GM12873 (cell line): ENCODE measurements at regions not wholly inside any gene's neighbourhood (a gene's known extent, or its start where the extent isn't known, plus 50 kb on each side); places are given as distances from the start of the nearest gene placed in this dataset.

Source experiments
- CTCF ChIP-seq: IDR thresholded peaks from 2 replicates; pipeline ENCODE4 v1.5.1; 2012; ENCODE audit warnings: low read depth, mild to moderate bottlenecking, moderate library complexity, low read length, control low read depth; ENCODE audit not compliant: insufficient read depth; ENCODE audit errors: missing control alignments

GRCh38 chr6:164152611-164153010 lies 738.1 kb downstream of the QKI start:
- no peak for TF ChIP-seq CTCF

- no peak for TF ChIP-seq CTCF
Measured at GRCh38 chr6:164151161-164152120, 736.9 kb downstream of the QKI start.

DNA sequence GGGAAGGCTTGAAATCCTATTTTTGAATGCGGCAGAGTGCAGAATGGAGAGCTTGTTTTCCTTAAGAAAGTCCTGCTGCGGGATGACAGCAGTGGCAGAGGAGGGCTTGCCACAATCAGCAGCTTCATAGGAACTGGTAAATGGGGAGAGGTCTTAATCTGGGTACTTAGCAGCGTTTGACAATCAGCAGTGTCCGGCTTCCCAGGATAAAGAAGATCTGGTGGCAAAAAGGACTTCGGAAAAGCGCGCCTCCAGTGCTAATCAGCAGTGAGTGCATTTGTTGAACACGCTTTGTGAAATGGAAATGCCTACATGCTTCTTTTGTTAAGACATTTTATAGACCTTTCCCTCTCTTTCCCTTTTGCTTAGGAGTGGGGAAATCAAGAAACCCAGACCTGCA lies 735.7 kb downstream of the QKI start:
- TF ChIP-seq CTCF: no peak

GRCh38 chr6:164148788-164149187 lies 734.3 kb downstream of the QKI start:
- no peak for TF ChIP-seq CTCF

- TF ChIP-seq CTCF: no peak
Measured at GRCh38 chr6:164144316-164144715, 729.8 kb downstream of the QKI start.

- TF ChIP-seq CTCF: no peak
Measured at GRCh38 chr6:164142322-164142721, 727.8 kb downstream of the QKI start.

GRCh38 chr6:164135511-164136132 lies 721.1 kb downstream of the QKI start:
- no peak for TF ChIP-seq CTCF
